ENCODE measurements at regions not wholly inside any gene's neighbourhood (a gene's known extent, or its start where the extent isn't known, plus 50 kb on each side); places are given as distances from the start of the nearest gene placed in this dataset.
"Not testable (repeated sequence)": the region's sequence is repeated elsewhere in the genome, so short reads cannot be mapped to it uniquely, and the experiment has no call there.

DNA sequence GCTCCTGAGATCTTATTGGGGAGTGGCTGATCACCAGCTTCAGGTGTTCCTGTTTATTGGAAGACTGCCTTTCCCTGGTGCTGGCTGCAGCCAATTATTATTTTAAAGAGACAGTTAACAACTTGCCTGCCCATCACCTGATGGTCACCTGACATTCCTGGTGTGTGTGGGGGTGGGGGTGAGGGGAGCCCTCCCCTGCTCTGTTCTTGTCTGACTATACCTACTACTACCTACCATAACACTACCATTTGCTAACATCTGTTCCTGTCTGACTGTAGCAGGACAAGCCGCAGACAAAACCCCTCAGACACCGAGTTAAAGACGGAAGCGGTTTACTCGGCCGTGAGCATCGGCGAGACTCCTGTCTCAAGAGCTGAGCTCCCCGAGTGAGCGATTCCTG is 54.9 kb upstream of the NBPF3 start:
- FAIRE-seq (no peak), DNase-seq (ENCODE audit: low spot score) (no peak)

DNA sequence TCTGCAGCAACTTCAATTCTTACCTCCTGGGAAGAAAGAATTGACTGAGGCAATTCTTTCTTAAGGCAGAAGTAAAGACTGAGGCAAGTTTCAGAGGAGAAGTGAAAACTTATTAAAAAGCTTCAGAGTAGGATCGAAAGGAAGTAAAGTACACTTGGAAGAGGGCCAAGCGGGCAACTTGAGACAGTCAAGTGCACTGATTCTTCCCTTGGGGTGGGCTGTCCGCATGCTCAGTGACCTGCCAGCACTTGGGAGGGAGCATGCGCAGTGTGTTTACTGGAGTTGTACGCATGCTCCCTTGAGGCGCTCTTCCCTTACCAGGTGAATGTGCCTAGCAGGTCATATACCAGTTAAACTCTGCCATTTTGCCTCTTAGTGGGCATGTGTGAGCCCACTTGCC is 55.3 kb upstream of the NBPF3 start:
- FAIRE-seq = no peak
- no peak for DNase-seq (ENCODE audit: low spot score)

GRCh38 chr1:21383785-21384401 is 56.0 kb upstream of the NBPF3 start:
- DNase-seq (ENCODE audit: low spot score) (no peak), FAIRE-seq (no peak)

GRCh38 chr1:21381354-21381753 is 58.6 kb upstream of the NBPF3 start:
- no peak for FAIRE-seq

GRCh38 chr1:21380147-21380546 is 59.8 kb upstream of the NBPF3 start:
- DNase-seq (ENCODE audit: low spot score); FAIRE-seq: not testable (repeated sequence)

More at GRCh38 chr1:21381354-21381753, 58.6 kb upstream of the NBPF3 start:
- no peak for DNase-seq (ENCODE audit: low spot score)

DNA sequence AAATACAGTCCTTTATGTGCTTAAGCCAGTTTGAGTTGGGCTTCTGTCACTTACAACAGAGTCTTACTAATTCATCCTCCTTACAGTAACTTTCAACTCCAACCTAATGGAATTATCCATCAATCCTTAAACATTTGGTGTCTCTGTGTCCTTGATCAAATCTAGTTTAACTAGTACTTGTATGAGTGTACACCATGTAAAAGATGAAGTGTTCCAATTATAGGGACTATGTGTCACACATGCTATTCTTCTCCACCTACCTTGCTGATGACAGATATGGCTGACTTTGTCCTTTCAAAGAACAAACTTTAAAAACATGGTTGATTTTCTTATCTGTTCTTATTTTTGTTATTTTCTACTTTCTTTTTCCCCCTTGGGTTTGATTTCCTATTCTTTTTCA is 60.4 kb upstream of the NBPF3 start:
- FAIRE-seq (no peak), DNase-seq (ENCODE audit: low spot score) (no peak)

DNA sequence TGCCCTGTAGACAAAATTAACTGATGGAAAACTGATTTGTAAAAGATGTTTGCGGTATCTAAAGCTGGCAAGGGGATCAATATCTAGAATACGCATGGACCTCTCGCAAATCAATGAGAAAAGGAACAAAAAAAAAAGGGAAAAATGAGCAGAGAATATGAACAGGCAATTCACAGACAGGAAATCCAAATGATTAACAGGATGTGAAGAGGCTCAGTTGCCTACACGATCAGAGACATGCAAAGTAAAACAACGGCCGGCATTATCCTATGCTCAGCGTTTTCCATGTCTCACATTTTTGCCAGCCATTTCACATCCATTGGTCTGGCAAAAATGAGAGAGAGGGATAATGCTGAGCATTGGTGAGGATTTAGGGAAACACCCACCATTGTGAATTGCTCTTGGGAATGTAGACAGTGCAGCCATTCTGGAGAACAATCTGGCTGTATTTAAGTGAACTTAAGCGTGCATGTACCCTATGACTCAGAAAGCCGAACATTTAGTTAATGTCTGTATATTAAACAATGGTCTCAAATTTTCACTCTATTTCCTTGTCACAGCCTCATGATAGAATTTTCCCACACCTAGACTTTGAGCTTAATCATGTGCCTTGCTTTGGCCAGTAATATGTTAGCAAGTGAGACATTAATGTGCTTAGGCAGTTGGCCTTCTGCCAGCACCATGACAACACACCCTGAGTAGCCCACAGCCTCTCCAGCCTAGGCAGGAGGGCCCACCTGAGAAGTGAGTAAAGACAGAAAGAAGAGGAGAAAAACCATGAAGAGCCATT is 61.0 kb upstream of the NBPF3 start:
- DNase-seq (ENCODE audit: low spot score) (no peak), FAIRE-seq (no peak)

DNA sequence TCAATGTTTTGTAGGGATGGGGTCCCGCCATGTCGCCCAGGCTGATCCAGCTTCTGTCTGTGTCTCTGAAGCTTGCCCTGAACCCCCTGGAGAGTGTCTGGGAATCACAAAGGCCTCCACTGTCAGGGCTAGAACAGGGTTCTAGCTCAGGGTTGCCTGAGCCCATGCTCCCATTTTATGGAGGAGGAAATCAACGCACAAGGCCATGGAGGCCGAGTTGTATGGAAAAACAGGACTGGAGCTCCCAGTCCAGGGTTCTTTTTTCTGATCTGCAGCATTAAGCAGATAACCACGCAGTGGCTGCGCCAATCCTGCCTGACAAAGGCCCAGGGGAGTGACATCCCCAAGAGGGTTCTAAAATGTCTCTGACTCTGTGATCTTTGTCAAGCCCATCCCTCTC is 67.6 kb upstream of the NBPF3 start:
- FAIRE-seq (no peak), DNase-seq (ENCODE audit: low spot score) (no peak)

GRCh38 chr1:21369905-21370304 is 70.0 kb upstream of the NBPF3 start:
- DNase-seq (ENCODE audit: low spot score) = no peak
- FAIRE-seq = no peak

- FAIRE-seq (no peak), DNase-seq (ENCODE audit: low spot score) (peak; percentile 79)
These were observed 71.2 kb upstream of the NBPF3 start for GRCh38 chr1:21368515-21369289.

DNA sequence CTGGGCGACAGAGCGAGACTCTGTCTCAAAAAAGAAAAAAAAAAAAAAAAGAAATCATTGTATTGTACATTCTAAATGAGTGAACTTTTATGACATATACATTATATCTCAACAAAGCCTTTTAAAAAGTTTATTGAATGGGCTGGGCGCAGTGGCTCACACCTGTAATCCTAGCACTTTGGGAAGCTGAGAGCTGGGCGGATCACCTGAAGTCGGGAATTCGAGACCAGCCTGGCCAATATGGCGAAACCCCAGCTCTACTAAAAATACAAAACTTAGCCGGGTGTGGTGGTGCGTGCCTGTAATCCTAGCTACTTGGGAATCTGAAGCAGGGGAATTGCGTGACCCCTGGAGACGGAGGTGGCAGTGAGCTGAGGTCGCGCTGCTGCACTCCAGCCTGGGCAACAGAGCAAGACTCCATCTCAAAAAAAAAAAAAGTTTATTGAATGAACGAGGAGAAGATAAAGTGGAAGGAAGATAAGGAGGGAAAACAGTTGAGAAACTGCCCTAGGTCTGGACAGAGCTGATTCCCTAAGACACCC is 71.9 kb upstream of the NBPF3 start:
- DNase-seq (ENCODE audit: low spot score); FAIRE-seq: not testable (repeated sequence)

- FAIRE-seq (no peak), DNase-seq (ENCODE audit: low spot score) (no peak)
These were observed 73.6 kb upstream of the NBPF3 start for GRCh38 chr1:21366288-21366687.

GRCh38 chr1:21365036-21365435 is 74.8 kb upstream of the ECE1 start:
- FAIRE-seq = no peak
- no peak for DNase-seq (ENCODE audit: low spot score)

DNA sequence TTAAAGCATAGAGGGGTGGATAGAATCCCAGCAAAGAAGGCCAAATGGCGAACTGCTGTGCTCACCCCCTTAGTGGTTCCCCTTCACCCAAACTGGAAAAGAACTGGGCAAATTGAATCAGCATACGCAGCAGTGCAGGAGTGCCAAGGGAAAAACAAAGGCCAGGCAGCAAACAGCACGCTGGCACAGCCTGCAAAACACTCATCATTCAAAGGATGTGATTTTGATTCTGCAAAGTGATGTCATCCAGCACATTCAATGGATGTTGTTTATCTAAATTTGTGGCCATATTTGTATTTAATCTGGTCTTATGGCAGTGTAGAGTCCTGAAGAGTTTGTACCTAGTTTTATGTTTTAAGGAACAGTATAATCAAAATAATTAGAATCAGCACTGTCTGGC is 71.8 kb upstream of the ECE1 start:
- no peak for FAIRE-seq

DNA sequence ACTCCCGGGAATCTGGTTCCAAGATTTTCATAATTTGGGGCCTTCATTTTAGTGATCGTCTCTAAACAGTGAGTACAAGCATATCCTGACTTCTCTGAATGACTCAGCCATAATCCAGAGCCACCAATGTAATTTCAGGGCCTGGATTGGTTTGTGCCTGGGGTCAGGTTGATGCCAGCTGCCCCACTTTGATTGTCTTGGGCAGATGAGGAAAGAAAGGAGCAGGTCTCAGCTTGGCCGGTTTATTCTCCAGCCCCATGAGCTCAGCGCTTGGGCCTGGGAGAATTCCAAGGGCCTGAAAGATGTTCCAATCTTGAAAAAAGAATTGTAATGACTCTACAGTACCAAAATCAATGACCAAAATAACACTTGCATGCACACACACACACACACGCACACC is 71.2 kb upstream of the ECE1 start:
- FAIRE-seq (no peak), DNase-seq (ENCODE audit: low spot score) (no peak)

More for the DNA sequence above, 71.8 kb upstream of the ECE1 start:
- no peak for DNase-seq (ENCODE audit: low spot score)

GRCh38 chr1:21357161-21357560 is 66.9 kb upstream of the ECE1 start:
- DNase-seq (ENCODE audit: low spot score) (no peak), FAIRE-seq (no peak)

DNA sequence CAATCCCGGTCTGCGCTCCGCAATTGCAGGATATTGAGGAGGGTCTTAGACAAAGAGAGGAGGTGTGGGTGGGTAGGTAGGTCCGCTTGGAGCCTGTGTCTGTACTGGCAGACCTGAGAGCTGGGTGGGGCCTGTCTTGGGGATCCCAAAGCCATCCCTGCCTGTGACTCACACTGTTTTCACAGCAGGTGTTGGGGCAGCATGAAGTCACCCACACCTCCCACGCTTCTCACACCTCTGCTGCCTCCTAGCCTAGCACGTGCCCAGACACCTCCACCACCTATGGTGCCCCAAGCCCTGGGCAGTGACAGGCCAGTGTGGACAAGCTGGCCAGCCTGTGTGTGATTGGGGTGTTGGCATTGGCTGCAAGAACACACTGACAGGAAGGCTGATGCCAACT is 65.7 kb upstream of the ECE1 start:
- FAIRE-seq = peak; percentile 30
- DNase-seq (ENCODE audit: low spot score) = peak; percentile 48

DNA sequence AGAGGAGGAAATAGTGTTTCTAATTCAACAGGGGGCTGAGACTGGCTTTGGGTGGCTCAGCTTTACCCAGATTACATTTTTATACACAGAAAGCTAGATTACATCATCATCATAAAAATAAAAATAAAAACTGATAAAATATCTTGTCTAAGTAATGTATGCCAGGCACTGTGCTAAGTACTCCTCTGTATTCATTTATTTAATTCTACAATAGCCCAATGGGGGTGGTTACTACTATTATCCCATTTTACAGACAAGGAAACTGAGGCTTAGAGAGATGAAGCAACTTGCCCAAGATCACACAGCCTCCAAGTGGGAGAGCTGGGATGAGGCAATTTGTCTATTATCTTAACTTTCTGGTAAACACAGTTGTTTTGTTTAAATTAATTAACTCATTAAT is 62.3 kb upstream of the ECE1 start:
- FAIRE-seq (no peak), DNase-seq (ENCODE audit: low spot score) (no peak)

DNA sequence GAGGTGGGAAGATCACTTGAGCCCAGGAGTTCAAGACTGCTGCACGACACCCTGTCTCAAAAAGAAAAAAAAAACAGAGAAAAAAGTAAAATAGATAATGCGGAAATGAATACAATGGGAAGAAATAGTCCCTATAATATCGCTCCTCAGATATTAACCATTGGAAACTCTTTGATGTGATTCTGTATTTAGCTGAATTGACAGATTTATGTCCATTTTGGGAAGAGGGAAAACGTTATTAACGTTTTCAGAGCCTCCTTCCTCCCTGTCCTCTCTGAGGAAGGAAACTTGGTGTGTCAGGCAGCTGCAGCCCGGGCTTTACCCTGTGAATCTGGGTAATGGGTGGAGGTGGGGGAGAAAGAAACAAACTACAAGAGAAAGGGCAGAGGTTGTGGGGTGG is 61.6 kb upstream of the ECE1 start:
- no peak for FAIRE-seq
- no peak for DNase-seq (ENCODE audit: low spot score)

DNA sequence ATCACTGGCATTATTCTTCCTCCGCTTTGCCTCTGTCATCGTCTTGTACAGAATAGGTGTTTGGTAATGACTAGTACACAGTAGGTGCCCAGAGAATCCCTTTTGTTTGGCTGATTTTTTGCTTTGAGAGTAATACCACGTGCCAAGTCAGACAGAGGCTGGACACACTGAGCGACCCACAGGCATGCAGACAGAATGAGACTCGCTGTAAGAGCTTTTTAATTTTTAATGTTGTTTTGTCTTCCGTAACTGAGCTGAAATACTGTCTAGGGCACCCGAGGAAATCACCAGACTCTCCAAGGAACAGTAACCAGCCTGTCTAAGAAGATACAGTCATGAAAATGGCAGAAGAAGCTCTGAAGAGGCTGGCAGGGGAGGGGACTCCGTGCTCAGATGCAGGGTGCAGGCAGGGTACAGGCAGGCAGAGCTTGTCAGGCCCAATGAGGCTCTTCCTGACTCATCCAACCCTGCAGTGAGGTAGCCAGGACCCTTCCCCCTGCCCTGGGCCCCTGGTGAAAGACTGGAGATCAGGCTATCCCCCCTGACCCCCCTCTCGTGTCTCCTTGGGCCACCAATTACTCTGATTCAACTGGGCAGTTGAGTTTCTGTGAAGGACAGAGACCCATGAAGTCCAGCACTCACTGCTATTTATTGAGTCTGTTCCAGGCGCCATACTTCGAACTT is 60.1 kb upstream of the ECE1 start:
- DNase-seq (ENCODE audit: low spot score) (no peak), FAIRE-seq (no peak)

- no peak for DNase-seq (ENCODE audit: low spot score)
- no peak for FAIRE-seq
These were observed 59.4 kb upstream of the ECE1 start for GRCh38 chr1:21349693-21350092.
